Esophagus squamous epithelium (tissue), 4 donors: ENCODE measurements at regions not wholly inside any gene's neighbourhood (a gene's known extent, or its start where the extent isn't known, plus 50 kb on each side); places are given as distances from the start of the nearest gene placed in this dataset.

Experiments
- CTCF ChIP-seq, 6 experiments: fragments of 450-650 bp in 4 of 6; fragments of 200-600 bp in 2 of 6; sonication (generic) in 2 of 6; IDR thresholded peaks; one replicate each; pipeline ENCODE4 v1.5.1; 2016 to 2019; ENCODE audit warnings: antibody characterized with exemption in 6 of 6, mild to moderate bottlenecking in 4 of 6, moderate library complexity in 4 of 6
- POLR2A ChIP-seq, 4 donors: fragments of 450-650 bp; IDR thresholded peaks; one replicate each; pipeline ENCODE4 v1.6.1; 2017; ENCODE audit warnings: antibody characterized with exemption in 4 of 4, mild to moderate bottlenecking in 4 of 4, moderate library complexity in 3 of 4

GRCh38 chr5:13385066-13385465, 559.4 kb downstream of the DNAH5 start:
- no peak for TF ChIP-seq CTCF (IDR thresholded peaks at IDR 0.05)
- TF ChIP-seq POLR2A (IDR thresholded peaks at IDR 0.05) = no peak
